HL-60 (cell line): ENCODE measurements at regions not wholly inside any gene's neighbourhood (a gene's known extent, or its start where the extent isn't known, plus 50 kb on each side); places are given as distances from the start of the nearest gene placed in this dataset.

Source experiments
- DNase-seq, 2 experiments: peaks; one replicate each; pipeline ENCODE4 v3.0.0-alpha.2; 2010 to 2020; ENCODE audit warnings: low read depth in 1 of 2, low spot score in 1 of 2
- H3K27ac ChIP-seq: fragments of 250-450 bp; sonication (Bioruptor Pico); replicated peaks from 2 replicates; pipeline ENCODE4 v1.5.1; 2020; ENCODE audit warnings: mild to moderate bottlenecking, moderate library complexity
- H3K27me3 ChIP-seq: fragments of 250-450 bp; sonication (Bioruptor Pico); 2 replicates; pipeline ENCODE4 v1.5.1; 2021; ENCODE audit warnings: mild to moderate bottlenecking, moderate library complexity; ENCODE audit not compliant: insufficient read depth, poor library complexity, severe bottlenecking
- H3K4me3 ChIP-seq: replicated peaks from 2 replicates; pipeline ENCODE4 v1.5.1; 2011; ENCODE audit warnings: mild to moderate bottlenecking, control low read depth, low read length; ENCODE audit not compliant: insufficient read depth
- GABPA ChIP-seq: IDR thresholded peaks from 2 replicates; pipeline ENCODE4 v1.6.1; 2012; ENCODE audit warnings: low read depth
- POLR2AphosphoS5 ChIP-seq: IDR thresholded peaks from 2 replicates; pipeline ENCODE4 v1.6.1; 2012; ENCODE audit warnings: low read depth
- SPI1 ChIP-seq: IDR thresholded peaks from 2 replicates; pipeline ENCODE4 v1.6.1; 2012; ENCODE audit warnings: low read depth, mild to moderate bottlenecking, borderline replicate concordance
- TF ChIP-seq, protein P1 (sequence below): IDR thresholded peaks from 2 replicates; pipeline ENCODE4 v1.6.1; 2012; ENCODE audit warnings: low read depth; ENCODE audit not compliant: insufficient replicate concordance
- TF ChIP-seq, protein P2 (sequence below): IDR thresholded peaks from one replicate; pipeline ENCODE4 v1.5.1; 2011; ENCODE audit warnings: low read length, control low read depth, inconsistent platforms; ENCODE audit not compliant: insufficient read depth

DNA sequence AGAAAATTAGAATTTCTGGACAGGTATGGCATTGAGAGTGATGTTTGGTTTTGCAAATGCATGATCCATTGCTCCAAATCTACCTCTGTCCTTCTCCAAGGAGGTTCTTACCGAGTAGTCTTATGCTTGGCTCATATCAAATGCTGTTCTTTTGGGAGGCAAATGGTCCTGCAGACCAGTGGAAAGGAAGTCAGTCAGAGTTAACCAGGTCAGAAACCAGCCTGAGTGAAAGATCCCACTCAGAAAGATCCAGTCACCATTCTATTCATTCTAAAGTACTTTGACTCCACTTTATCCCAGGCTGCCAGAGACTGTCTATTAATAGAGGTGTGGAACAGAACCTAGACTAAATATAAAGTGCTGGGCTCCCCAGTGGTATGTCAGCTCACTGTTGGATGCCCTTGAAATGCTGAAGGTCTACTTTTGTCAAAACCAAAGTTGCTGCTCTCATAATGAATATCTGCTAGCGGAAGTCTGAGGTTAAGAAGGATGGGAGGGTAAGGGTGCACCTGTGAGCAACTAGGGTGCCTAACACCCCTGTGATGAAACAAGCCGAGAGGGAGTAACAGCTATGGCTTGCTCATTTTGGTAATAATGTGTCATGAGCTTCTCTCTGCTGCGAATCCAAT is 302.2 kb downstream of the ZNF608 start:
- TF ChIP-seq GABPA (no peak), POLR2AphosphoS5 (no peak), SPI1 (no peak)
- TF ChIP-seq, protein P1, sequence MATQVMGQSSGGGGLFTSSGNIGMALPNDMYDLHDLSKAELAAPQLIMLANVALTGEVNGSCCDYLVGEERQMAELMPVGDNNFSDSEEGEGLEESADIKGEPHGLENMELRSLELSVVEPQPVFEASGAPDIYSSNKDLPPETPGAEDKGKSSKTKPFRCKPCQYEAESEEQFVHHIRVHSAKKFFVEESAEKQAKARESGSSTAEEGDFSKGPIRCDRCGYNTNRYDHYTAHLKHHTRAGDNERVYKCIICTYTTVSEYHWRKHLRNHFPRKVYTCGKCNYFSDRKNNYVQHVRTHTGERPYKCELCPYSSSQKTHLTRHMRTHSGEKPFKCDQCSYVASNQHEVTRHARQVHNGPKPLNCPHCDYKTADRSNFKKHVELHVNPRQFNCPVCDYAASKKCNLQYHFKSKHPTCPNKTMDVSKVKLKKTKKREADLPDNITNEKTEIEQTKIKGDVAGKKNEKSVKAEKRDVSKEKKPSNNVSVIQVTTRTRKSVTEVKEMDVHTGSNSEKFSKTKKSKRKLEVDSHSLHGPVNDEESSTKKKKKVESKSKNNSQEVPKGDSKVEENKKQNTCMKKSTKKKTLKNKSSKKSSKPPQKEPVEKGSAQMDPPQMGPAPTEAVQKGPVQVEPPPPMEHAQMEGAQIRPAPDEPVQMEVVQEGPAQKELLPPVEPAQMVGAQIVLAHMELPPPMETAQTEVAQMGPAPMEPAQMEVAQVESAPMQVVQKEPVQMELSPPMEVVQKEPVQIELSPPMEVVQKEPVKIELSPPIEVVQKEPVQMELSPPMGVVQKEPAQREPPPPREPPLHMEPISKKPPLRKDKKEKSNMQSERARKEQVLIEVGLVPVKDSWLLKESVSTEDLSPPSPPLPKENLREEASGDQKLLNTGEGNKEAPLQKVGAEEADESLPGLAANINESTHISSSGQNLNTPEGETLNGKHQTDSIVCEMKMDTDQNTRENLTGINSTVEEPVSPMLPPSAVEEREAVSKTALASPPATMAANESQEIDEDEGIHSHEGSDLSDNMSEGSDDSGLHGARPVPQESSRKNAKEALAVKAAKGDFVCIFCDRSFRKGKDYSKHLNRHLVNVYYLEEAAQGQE, result no peak
- TF ChIP-seq, protein P2, sequence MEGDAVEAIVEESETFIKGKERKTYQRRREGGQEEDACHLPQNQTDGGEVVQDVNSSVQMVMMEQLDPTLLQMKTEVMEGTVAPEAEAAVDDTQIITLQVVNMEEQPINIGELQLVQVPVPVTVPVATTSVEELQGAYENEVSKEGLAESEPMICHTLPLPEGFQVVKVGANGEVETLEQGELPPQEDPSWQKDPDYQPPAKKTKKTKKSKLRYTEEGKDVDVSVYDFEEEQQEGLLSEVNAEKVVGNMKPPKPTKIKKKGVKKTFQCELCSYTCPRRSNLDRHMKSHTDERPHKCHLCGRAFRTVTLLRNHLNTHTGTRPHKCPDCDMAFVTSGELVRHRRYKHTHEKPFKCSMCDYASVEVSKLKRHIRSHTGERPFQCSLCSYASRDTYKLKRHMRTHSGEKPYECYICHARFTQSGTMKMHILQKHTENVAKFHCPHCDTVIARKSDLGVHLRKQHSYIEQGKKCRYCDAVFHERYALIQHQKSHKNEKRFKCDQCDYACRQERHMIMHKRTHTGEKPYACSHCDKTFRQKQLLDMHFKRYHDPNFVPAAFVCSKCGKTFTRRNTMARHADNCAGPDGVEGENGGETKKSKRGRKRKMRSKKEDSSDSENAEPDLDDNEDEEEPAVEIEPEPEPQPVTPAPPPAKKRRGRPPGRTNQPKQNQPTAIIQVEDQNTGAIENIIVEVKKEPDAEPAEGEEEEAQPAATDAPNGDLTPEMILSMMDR, result no peak
- DNase-seq, result no peak
- Histone ChIP-seq H3K27ac (no peak overlapping the region), H3K27me3 (no peaks in the 10 kb centered on the region), H3K4me3 (no peak overlapping the region)

DNA sequence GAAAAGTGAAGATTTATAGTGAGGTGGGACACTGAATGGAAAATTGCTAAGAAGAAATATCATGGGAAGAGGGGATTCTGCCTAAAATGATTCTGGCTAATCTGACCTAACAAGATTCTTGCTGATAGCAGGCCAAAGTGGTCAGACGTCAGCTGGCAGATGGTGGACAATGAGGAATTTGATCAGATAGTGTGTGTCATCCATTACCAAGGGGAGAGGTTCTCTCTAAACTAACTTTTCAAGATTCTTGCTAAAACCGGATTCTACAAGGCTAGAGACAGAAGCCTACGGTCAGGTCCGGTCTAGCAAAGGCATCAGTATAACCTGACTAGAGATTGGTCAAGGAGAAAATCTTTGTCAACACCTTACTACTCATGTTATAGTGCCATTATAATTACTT is 306.0 kb downstream of the ZNF608 start:
- DNase-seq, result no peak
- no peak overlapping the region for H3K4me3 ChIP-seq
- H3K27me3 ChIP-seq, result no peaks in the 10 kb centered on the region
- H3K27ac ChIP-seq, result no peak overlapping the region
- TF ChIP-seq, protein P1, result no peak
- TF ChIP-seq GABPA, result no peak
- TF ChIP-seq, protein P2, result no peak
- no peak for TF ChIP-seq POLR2AphosphoS5
- no peak for TF ChIP-seq SPI1

DNA sequence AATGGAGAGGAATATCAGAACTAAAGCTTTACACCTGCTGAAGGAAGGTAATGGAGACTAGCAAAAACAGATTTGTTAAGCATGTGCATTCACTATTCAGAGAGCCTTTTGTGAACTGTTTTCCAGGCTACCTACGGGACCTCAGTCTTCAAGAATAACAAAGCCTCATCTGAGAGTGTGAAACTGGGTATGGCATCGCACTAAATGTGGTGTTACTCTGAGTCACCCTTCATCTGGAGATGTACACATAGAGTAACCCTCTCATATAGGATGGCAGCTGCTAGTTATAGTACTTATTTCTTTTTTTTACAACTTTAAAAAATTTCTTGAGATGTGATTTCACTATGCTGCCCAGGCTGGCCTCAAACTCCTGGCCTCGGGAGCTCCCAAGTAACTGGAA is 306.8 kb downstream of the ZNF608 start:
- no peak overlapping the region for H3K27ac ChIP-seq
- TF ChIP-seq, protein P2, result no peak
- TF ChIP-seq GABPA (no peak), POLR2AphosphoS5 (no peak), SPI1 (no peak)
- TF ChIP-seq, protein P1, result no peak
- H3K4me3 ChIP-seq, result no peak overlapping the region
- no peak for DNase-seq
- no peaks in the 10 kb centered on the region for H3K27me3 ChIP-seq
